Heart left ventricle (tissue), 13 donors: ENCODE measurements at regions not wholly inside any gene's neighbourhood (a gene's known extent, or its start where the extent isn't known, plus 50 kb on each side); places are given as distances from the start of the nearest gene placed in this dataset.

Experiments used
- CTCF ChIP-seq, 12 donors: fragments of 200-600 bp; sonication (generic) in 4 of 12; IDR thresholded peaks; one replicate each; pipeline versions ENCODE4 v1.5.0 to v1.8.0; 2018 to 2022; ENCODE audit warnings: antibody characterized with exemption in 12 of 12, mild to moderate bottlenecking in 5 of 12
- POLR2A ChIP-seq, 2 donors: fragments of 450-650 bp; IDR thresholded peaks; one replicate each; pipeline ENCODE4 v1.6.1; 2017; ENCODE audit warnings: antibody characterized with exemption in 2 of 2, mild to moderate bottlenecking in 2 of 2, moderate library complexity in 2 of 2
- donor health status: ischemic (EF 13 %, LVEDD 7.1; RV severe dilation, severe dysfunction).
- donor health status: DM: no; HTN: yes; CAD: no.
- donor health status: DM: no; HTN: no; CAD: no.
- donor health status: ischemic (EF 25% LVEDD 6.9; RV normal size, moderate dysfunction).
- donor health status: ischemic (EF 25% LVEDD 5.7; RV mildly dilated, moderate dysfunction).
- donor health status: ischemic (EF 35%, LVEDD 5.7; RV mildly dilated, moderate dysfunction).
- donor health status: nonischemic (EF 11% LVEDD 7.7; RV severe dilation, severe dysfunction).
- donor health status: DM: yes; HTN: yes; CAD: no.
- donor health status: PGD.
- donor health status: ischemic (EF 29% LVEDD 5.4; RV normal size, mild dysfunction).
- donor health status: nonischemic (EF 23%, LVEDD 6.1; RV moderate dilation, normal function).

GRCh38 chr2:164260506-164260905, 360.8 kb downstream of the GRB14 start:
- TF ChIP-seq CTCF (IDR thresholded peaks at IDR 0.05): no peak
- TF ChIP-seq POLR2A (IDR thresholded peaks at IDR 0.05): no peak
